Heart right ventricle (tissue), 16 donors: ENCODE measurements at regions not wholly inside any gene's neighbourhood (a gene's known extent, or its start where the extent isn't known, plus 50 kb on each side); places are given as distances from the start of the nearest gene placed in this dataset.

Source experiments
- ATAC-seq, 8 donors: fragments of 200-7000 bp; cut with Tn5 transposase; one replicate each; pipeline ENCODE4 v1.9.1; 2020; ENCODE audit warnings: mild to moderate bottlenecking in 8 of 8, moderate library complexity in 8 of 8, moderate number of reproducible peaks in 1 of 8
- DNase-seq, 2 donors: peaks; one replicate each; pipeline ENCODE4 v3.0.0-alpha.2; 2020
- H3K27ac ChIP-seq, 10 donors: fragments of 200-600 bp; sonication (generic) in 2 of 10; one replicate each; pipeline versions ENCODE4 v1.5.0 to v1.8.0; 2020 to 2022; ENCODE audit warnings: mild to moderate bottlenecking in 3 of 10
- H3K27me3 ChIP-seq, 7 donors: fragments of 200-600 bp; one replicate each; pipeline ENCODE4 v1.8.0; 2021 to 2022; ENCODE audit warnings: mild to moderate bottlenecking in 2 of 7
- H3K36me3 ChIP-seq, 9 donors: fragments of 200-600 bp; sonication (generic) in 1 of 9; one replicate each; pipeline versions ENCODE4 v1.5.0 to v1.8.0; 2020 to 2022; ENCODE audit warnings: mild to moderate bottlenecking in 2 of 9
- H3K4me1 ChIP-seq, 9 donors: fragments of 200-600 bp; sonication (generic) in 1 of 9; one replicate each; pipeline versions ENCODE4 v1.5.0 to v1.8.0; 2020 to 2022; ENCODE audit warnings: mild to moderate bottlenecking in 4 of 9
- H3K4me3 ChIP-seq, 10 donors: fragments of 200-600 bp; sonication (generic) in 2 of 10; one replicate each; pipeline versions ENCODE4 v1.5.0 to v1.8.0; 2020 to 2022; ENCODE audit warnings: mild to moderate bottlenecking in 7 of 10, moderate library complexity in 2 of 10
- H3K9me3 ChIP-seq, 11 donors: fragments of 200-600 bp in 10 of 11; sonication (generic) in 2 of 11; one replicate each; pipeline versions ENCODE4 v1.5.0 to v1.8.0; 2013 to 2022; ENCODE audit warnings: mild to moderate bottlenecking in 2 of 11, control low read depth in 1 of 11, moderate library complexity in 1 of 11
- WGBS, 2 donors: extraction: QIAGEN DNeasy Blood & Tissue Kit; methylation state at CpG; one replicate each; pipeline ENCODE4 v1.1.7; 2013; ENCODE audit warnings: inconsistent platforms in 1 of 2; 5-methylcytosine and 5-hydroxymethylcytosine counted together
- intact Hi-C, 10 donors: fragments of 100-400 bp; cut with DNase I; formaldehyde crosslinking; loops; one replicate each; pipeline versions ENCODE4 v1.11.1 to v1.14.2; 2022
- TF ChIP-seq, protein P1 (sequence below), 9 donors: fragments of 200-600 bp; sonication (generic) in 2 of 9; IDR thresholded peaks; one replicate each; pipeline versions ENCODE4 v1.5.0 to v1.8.0; 2021 to 2022; ENCODE audit warnings: antibody characterized with exemption in 9 of 9, mild to moderate bottlenecking in 5 of 9, moderate library complexity in 1 of 9
- donor health status: Arrhythmogenic right ventricular cardiomyopathy.
- donor health status: ischemic (EF 13 %, LVEDD 7.1; RV severe dilation, severe dysfunction).
- donor health status: healthy with polysubstance abuse.
- donor health status: DM: no; HTN: yes; CAD: no.
- donor health status: DM: no; HTN: no; CAD: no.
- donor health status: ischemic (EF 25% LVEDD 6.9; RV normal size, moderate dysfunction).
- donor health status: ischemic (EF 25% LVEDD 5.7; RV mildly dilated, moderate dysfunction).
- donor health status: healthy.
- donor health status: DM: yes; HTN: yes; CAD: no.
- donor health status: Ischemic cardiomyopathy.
- donor health status: ischemic (EF 35%, LVEDD 5.7; RV mildly dilated, moderate dysfunction).
- donor health status: nonischemic (EF 11% LVEDD 7.7; RV severe dilation, severe dysfunction).
- donor health status: DM: yes; HTN: yes; CAD: no.
- donor health status: PGD.
- donor health status: ischemic (EF 29% LVEDD 5.4; RV normal size, mild dysfunction).
- donor health status: nonischemic (EF 23%, LVEDD 6.1; RV moderate dilation, normal function).

DNA sequence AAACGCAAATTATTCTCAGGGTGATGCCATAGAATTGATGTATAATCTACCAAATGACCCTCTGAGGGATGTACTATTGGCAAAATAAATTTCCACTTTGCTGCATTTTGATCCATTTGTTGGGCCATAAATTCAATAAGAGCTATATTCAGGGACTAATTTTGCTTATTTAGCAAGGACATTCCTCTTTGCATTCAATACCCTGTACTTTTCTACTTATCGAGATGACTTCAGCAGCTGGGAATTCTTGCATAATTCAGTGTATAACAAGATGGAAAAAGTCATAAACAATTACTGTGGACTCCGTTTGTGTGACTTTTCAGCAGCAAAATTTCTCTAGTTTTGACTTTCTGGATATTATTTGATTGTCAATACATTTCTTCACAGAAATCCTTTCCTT, 744.7 kb upstream of the CCDC179 start:
- WGBS, 2 donors, result 71 to 76% methylated on average over 3 of the region's 3 CpGs
- DNase-seq, result no peak
- Histone ChIP-seq H3K27ac (no peak overlapping the region), H3K27me3 (no peaks in the 10 kb centered on the region), H3K36me3 (no peaks in the 10 kb centered on the region), H3K9me3 (no peaks in the 10 kb centered on the region), H3K4me3 (no peak overlapping the region), H3K4me1 (no peaks in the 10 kb centered on the region)
- TF ChIP-seq, protein P1, sequence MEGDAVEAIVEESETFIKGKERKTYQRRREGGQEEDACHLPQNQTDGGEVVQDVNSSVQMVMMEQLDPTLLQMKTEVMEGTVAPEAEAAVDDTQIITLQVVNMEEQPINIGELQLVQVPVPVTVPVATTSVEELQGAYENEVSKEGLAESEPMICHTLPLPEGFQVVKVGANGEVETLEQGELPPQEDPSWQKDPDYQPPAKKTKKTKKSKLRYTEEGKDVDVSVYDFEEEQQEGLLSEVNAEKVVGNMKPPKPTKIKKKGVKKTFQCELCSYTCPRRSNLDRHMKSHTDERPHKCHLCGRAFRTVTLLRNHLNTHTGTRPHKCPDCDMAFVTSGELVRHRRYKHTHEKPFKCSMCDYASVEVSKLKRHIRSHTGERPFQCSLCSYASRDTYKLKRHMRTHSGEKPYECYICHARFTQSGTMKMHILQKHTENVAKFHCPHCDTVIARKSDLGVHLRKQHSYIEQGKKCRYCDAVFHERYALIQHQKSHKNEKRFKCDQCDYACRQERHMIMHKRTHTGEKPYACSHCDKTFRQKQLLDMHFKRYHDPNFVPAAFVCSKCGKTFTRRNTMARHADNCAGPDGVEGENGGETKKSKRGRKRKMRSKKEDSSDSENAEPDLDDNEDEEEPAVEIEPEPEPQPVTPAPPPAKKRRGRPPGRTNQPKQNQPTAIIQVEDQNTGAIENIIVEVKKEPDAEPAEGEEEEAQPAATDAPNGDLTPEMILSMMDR (IDR thresholded peaks at IDR 0.05), result no peak
- no peak for ATAC-seq
- intact Hi-C loops, result no loop called here

DNA sequence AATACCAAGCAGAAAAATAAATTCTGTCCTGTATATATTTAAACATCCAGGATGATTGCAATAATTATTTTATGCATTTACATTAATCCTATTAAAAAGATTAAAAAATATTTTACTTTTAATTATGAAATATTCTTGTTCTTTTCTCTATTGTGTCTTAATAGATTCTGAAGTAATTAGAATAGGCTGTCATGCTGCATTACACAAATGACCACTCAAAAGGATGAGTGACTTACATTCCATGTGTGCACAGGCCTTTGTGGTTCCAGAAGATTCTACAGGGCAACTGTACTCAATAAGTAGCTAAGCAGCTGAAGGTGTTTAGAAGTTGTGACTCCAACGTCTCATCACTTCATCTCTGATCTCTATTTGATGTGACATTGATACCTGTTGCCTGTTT, 745.9 kb upstream of the CCDC179 start:
- intact Hi-C loops, result no loop called here
- ATAC-seq, result no peak
- Histone ChIP-seq H3K27ac (no peak overlapping the region), H3K36me3 (no peaks in the 10 kb centered on the region), H3K9me3 (no peaks in the 10 kb centered on the region), H3K4me3 (no peak overlapping the region), H3K4me1 (no peaks in the 10 kb centered on the region), H3K27me3 (no peaks in the 10 kb centered on the region)
- WGBS, 2 donors, result 66 to 76% methylated on average over 1 of the region's 1 CpG
- DNase-seq, result no peak
- TF ChIP-seq, protein P1 (IDR thresholded peaks at IDR 0.05), result no peak

DNA sequence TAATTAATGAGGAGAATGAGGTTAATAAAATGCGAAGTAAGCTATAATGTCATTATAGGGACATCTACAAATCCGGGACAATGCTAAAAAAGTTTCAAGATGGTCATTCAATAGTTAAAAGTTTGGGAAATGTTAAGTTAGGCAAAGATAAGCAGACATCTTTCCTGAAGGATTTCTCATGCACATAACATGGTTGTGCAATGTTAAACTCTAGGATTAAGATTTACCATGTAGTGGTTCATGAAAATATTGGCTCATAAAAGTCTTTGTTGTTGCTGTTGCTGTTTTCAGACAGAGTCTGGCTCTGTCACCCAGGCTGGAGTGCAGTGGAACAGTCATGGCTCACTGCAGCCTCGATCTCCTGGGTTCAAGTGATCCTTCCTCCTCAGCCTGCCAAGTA, 751.5 kb upstream of the CCDC179 start:
- Histone ChIP-seq H3K36me3 (no peaks in the 10 kb centered on the region), H3K9me3 (peaks cover 0 to 7% (median 0%) of the 10 kb centered on the region in 11 donors), H3K27ac (no peak overlapping the region), H3K27me3 (no peaks in the 10 kb centered on the region), H3K4me1 (no peaks in the 10 kb centered on the region), H3K4me3 (no peak overlapping the region)
- DNase-seq, result no peak
- 80 to 95% methylated on average over 3 of the region's 3 CpGs for WGBS, 2 donors
- TF ChIP-seq, protein P1 (IDR thresholded peaks at IDR 0.05), result no peak
- intact Hi-C loops, result no loop called here
- no peak for ATAC-seq

DNA sequence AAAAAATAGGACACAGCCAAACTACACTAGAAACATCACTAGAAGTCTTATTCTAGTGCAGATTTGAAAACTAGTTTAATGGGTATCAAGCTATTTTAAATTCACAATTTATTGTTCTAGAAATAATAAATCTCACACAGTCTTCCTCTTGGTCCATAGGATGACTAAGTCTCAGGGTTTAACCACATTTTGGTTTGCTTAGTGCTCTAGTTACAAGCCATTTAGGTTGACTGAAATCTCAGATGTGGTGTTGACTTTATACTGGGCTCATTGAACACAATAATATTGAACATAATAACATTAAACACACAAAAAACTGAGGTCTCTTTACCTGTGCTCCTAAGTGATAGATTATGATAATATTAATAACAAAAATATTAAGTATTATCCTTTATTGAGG, 760.3 kb upstream of the CCDC179 start:
- no peak overlapping the region for H3K4me3 ChIP-seq
- no peak for DNase-seq
- no peaks in the 10 kb centered on the region for H3K36me3 ChIP-seq
- TF ChIP-seq, protein P1 (IDR thresholded peaks at IDR 0.05), result no peak
- H3K4me1 ChIP-seq, result no peaks in the 10 kb centered on the region
- H3K27me3 ChIP-seq, result no peaks in the 10 kb centered on the region
- intact Hi-C loops, result no loop called here
- H3K27ac ChIP-seq, result no peak overlapping the region
- peaks cover 0 to 8% (median 0%) of the 10 kb centered on the region in 11 donors for H3K9me3 ChIP-seq
- ATAC-seq, result no peak

DNA sequence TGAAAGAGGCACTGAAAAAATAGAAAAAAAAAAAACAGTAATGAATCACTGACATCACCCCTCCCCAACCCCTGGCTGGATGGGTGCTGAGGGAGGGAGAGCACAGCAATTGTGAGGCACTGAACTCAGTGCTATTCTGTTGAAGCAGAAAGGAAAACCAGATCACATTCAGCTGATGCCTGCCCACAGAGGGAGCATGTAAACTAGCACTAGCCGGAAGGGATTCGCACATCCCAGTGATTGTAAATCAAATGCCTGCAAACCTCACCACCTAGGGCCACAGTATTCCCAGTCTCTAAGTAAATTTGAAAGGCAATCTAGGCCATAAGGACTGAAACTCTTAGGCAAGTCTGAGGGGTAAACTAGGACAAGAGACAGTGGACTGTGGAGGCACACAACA, 772.0 kb upstream of the CCDC179 start:
- no peaks in the 10 kb centered on the region for H3K27me3 ChIP-seq
- no peaks in the 10 kb centered on the region for H3K36me3 ChIP-seq
- H3K27ac ChIP-seq, result no peak overlapping the region
- WGBS, 2 donors, result 62 to 87% methylated on average over 2 of the region's 2 CpGs
- no peaks in the 10 kb centered on the region for H3K4me1 ChIP-seq
- H3K9me3 ChIP-seq, result peaks cover 0 to 29% (median 3%) of the 10 kb centered on the region in 11 donors
- ATAC-seq (no peak), DNase-seq (no peak)
- TF ChIP-seq, protein P1 (IDR thresholded peaks at IDR 0.05), result no peak
- H3K4me3 ChIP-seq, result no peak overlapping the region
- intact Hi-C loops, result no loop called here
